Testis (tissue), 2 donors: ENCODE measurements at regions not wholly inside any gene's neighbourhood (a gene's known extent, or its start where the extent isn't known, plus 50 kb on each side); places are given as distances from the start of the nearest gene placed in this dataset.

ENCODE experiments used
- POLR2A ChIP-seq: fragments of 450-650 bp; IDR thresholded peaks from one replicate; pipeline ENCODE4 v1.6.1; 2017; ENCODE audit warnings: antibody characterized with exemption, mild to moderate bottlenecking, moderate library complexity
- TF ChIP-seq, protein P1 (sequence below), 3 experiments: fragments of 450-650 bp in 2 of 3; fragments of 200-600 bp in 1 of 3; sonication (generic) in 1 of 3; IDR thresholded peaks; one replicate each; pipeline ENCODE4 v1.5.1; 2016 to 2019; ENCODE audit warnings: antibody characterized with exemption in 3 of 3, mild to moderate bottlenecking in 2 of 3, moderate library complexity in 1 of 3

DNA sequence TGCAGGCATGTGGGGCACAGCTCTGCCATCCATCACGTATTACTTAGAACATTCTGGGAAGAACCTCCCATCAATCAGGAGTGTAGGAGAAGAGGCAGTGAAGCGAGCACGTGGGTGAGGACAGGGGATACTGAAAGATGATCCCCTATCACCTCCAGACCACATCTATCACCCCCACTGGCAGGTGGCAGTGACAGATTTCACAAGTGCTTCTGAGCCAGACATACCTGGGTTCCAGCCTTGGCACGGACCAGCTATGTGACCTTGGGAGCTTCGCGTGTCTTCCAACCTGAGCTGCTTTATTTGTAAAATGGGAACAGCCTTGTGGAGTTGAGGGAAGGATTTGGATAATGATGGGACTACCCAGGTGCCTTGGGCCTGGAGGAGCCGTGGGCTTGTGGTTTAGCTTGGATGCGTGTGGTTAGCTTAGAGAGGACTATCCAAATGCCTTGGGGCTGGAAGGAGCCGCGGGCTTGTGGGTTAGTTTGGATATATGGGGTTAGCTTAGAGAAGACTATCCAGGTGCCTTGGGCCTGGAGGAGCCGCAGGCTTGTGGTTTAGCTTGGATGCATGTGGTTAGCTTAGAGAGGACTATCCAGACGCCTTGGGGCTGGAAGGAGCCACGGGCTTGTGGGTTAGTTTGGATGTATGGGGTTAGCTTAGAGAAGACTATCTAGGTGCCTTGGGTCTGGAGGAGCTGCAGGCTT, 206.4 kb downstream of the ENGASE start:
- TF ChIP-seq, protein P1, sequence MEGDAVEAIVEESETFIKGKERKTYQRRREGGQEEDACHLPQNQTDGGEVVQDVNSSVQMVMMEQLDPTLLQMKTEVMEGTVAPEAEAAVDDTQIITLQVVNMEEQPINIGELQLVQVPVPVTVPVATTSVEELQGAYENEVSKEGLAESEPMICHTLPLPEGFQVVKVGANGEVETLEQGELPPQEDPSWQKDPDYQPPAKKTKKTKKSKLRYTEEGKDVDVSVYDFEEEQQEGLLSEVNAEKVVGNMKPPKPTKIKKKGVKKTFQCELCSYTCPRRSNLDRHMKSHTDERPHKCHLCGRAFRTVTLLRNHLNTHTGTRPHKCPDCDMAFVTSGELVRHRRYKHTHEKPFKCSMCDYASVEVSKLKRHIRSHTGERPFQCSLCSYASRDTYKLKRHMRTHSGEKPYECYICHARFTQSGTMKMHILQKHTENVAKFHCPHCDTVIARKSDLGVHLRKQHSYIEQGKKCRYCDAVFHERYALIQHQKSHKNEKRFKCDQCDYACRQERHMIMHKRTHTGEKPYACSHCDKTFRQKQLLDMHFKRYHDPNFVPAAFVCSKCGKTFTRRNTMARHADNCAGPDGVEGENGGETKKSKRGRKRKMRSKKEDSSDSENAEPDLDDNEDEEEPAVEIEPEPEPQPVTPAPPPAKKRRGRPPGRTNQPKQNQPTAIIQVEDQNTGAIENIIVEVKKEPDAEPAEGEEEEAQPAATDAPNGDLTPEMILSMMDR (IDR thresholded peaks at IDR 0.05), result no peak
- no peak for TF ChIP-seq POLR2A
